ENCODE measurements at regions not wholly inside any gene's neighbourhood (a gene's known extent, or its start where the extent isn't known, plus 50 kb on each side); places are given as distances from the start of the nearest gene placed in this dataset.

GRCh38 chr11:43245466-43245865 lies 66.3 kb upstream of the API5 start:
- no peaks in the 10 kb centered on the region for H3K9me3 ChIP-seq (ENCODE audit: control insufficient read depth, low read length)
- no peak overlapping the region for H3K4me3 Mint-ChIP-seq
- H3K9me3 Mint-ChIP-seq: peaks cover 6% of the 10 kb centered on the region
- no peaks in the 10 kb centered on the region for H3K36me3 ChIP-seq (ENCODE audit: control insufficient read depth, insufficient read depth, low read length)
- H3K27me3 ChIP-seq (ENCODE audit: control insufficient read depth, insufficient read depth, low read length, poor library complexity, severe bottlenecking): no peaks in the 10 kb centered on the region
- H3K9ac ChIP-seq (ENCODE audit: extremely low read depth, low read length, poor library complexity, severe bottlenecking): no peak overlapping the region
- 75 to 100% methylated on average over 1 to 4 of the region's 4 CpGs for WGBS, 2 experiments (ENCODE audit: insufficient coverage in 1 of 2, insufficient read length in 1 of 2)
- no peak for DNase-seq
- H3K27ac ChIP-seq (ENCODE audit: low read depth, low read length): no peak overlapping the region
- no peaks in the 10 kb centered on the region for H3K4me1 ChIP-seq (ENCODE audit: control insufficient read depth, insufficient read depth, low read length)
- no peaks in the 10 kb centered on the region for H3K27me3 Mint-ChIP-seq (ENCODE audit: insufficient read depth)
- no peak overlapping the region for H3K27ac Mint-ChIP-seq
- H3K4me1 Mint-ChIP-seq: no peaks in the 10 kb centered on the region
- no peak for TF ChIP-seq CTCF (conservative IDR thresholded peaks at IDR 0.05)
- H3K36me3 Mint-ChIP-seq (ENCODE audit: low read depth): no peaks in the 10 kb centered on the region
- no peak overlapping the region for H3K4me3 ChIP-seq (ENCODE audit: low read length)

GRCh38 chr11:43250309-43250708 lies 61.5 kb upstream of the API5 start:
- H3K4me3 Mint-ChIP-seq: no peak overlapping the region
- Histone ChIP-seq H3K9me3 (ENCODE audit: control insufficient read depth, low read length) (no peaks in the 10 kb centered on the region), H3K4me3 (ENCODE audit: low read length) (no peak overlapping the region), H3K4me1 (ENCODE audit: control insufficient read depth, insufficient read depth, low read length) (no peaks in the 10 kb centered on the region), H3K36me3 (ENCODE audit: control insufficient read depth, insufficient read depth, low read length) (no peaks in the 10 kb centered on the region), H3K27me3 (ENCODE audit: control insufficient read depth, insufficient read depth, low read length, poor library complexity, severe bottlenecking) (no peaks in the 10 kb centered on the region), H3K27ac (ENCODE audit: low read depth, low read length) (no peak overlapping the region), H3K9ac (ENCODE audit: extremely low read depth, low read length, poor library complexity, severe bottlenecking) (no peak overlapping the region)
- H3K27ac Mint-ChIP-seq: no peak overlapping the region
- H3K36me3 Mint-ChIP-seq (ENCODE audit: low read depth): no peaks in the 10 kb centered on the region
- no peaks in the 10 kb centered on the region for H3K4me1 Mint-ChIP-seq
- DNase-seq: no peak
- no peak for TF ChIP-seq CTCF (conservative IDR thresholded peaks at IDR 0.05)
- peaks cover under 1% of the 10 kb centered on the region for H3K9me3 Mint-ChIP-seq
- peaks cover 2% of the 10 kb centered on the region for H3K27me3 Mint-ChIP-seq (ENCODE audit: insufficient read depth)

GRCh38 chr11:43261775-43262174 lies 50.0 kb upstream of the API5 start:
- no peaks in the 10 kb centered on the region for H3K36me3 Mint-ChIP-seq (ENCODE audit: low read depth)
- WGBS, 2 experiments (ENCODE audit: insufficient coverage in 1 of 2, insufficient read length in 1 of 2): 80 to 83% methylated on average over 1 to 2 of the region's 2 CpGs
- TF ChIP-seq CTCF (conservative IDR thresholded peaks at IDR 0.05): no peak
- H3K27me3 ChIP-seq (ENCODE audit: control insufficient read depth, insufficient read depth, low read length, poor library complexity, severe bottlenecking): no peaks in the 10 kb centered on the region
- H3K27ac ChIP-seq (ENCODE audit: low read depth, low read length): no peak overlapping the region
- H3K9ac ChIP-seq (ENCODE audit: extremely low read depth, low read length, poor library complexity, severe bottlenecking): no peak overlapping the region
- no peak for DNase-seq
- H3K4me3 ChIP-seq (ENCODE audit: low read length): no peak overlapping the region
- no peaks in the 10 kb centered on the region for H3K4me1 ChIP-seq (ENCODE audit: control insufficient read depth, insufficient read depth, low read length)
- H3K36me3 ChIP-seq (ENCODE audit: control insufficient read depth, insufficient read depth, low read length): no peaks in the 10 kb centered on the region
- no peaks in the 10 kb centered on the region for H3K9me3 ChIP-seq (ENCODE audit: control insufficient read depth, low read length)
- H3K27me3 Mint-ChIP-seq (ENCODE audit: insufficient read depth): no peaks in the 10 kb centered on the region
- no peak overlapping the region for H3K27ac Mint-ChIP-seq
- no peaks in the 10 kb centered on the region for H3K4me1 Mint-ChIP-seq
- H3K4me3 Mint-ChIP-seq: no peak overlapping the region
- H3K9me3 Mint-ChIP-seq: peaks cover 25% of the 10 kb centered on the region
